ENCODE measurements at regions not wholly inside any gene's neighbourhood (a gene's known extent, or its start where the extent isn't known, plus 50 kb on each side); places are given as distances from the start of the nearest gene placed in this dataset.

- Histone ChIP-seq H3K4me1 (ENCODE audit: control insufficient read depth, insufficient read depth, low read length) (peaks cover 20% of the 10 kb centered on the region), H3K9me3 (replicated peaks; ENCODE audit: low read length) (no peaks in the 10 kb centered on the region), H3K4me3 (ENCODE audit: low read length) (no peak overlapping the region), H3K4me2 (ENCODE audit: low read length) (no peak overlapping the region), H3K9ac (ENCODE audit: low read depth, low read length) (no peak overlapping the region), H3K36me3 (ENCODE audit: insufficient read depth, low read length) (no peaks in the 10 kb centered on the region), H3K27me3 (ENCODE audit: control insufficient read depth, insufficient read depth, low read length) (no peaks in the 10 kb centered on the region)
Measured at GRCh38 chr14:51575349-51576116, 76.2 kb upstream of the FRMD6 start.

- H3K9ac ChIP-seq (ENCODE audit: low read depth, low read length): no peak overlapping the region
- no peak overlapping the region for H3K4me3 ChIP-seq (ENCODE audit: low read length)
- no peaks in the 10 kb centered on the region for H3K36me3 ChIP-seq (ENCODE audit: insufficient read depth, low read length)
- no peaks in the 10 kb centered on the region for H3K9me3 ChIP-seq (replicated peaks; ENCODE audit: low read length)
- H3K4me1 ChIP-seq (ENCODE audit: control insufficient read depth, insufficient read depth, low read length): peaks cover 25% of the 10 kb centered on the region
- H3K4me2 ChIP-seq (ENCODE audit: low read length): no peak overlapping the region
- no peaks in the 10 kb centered on the region for H3K27me3 ChIP-seq (ENCODE audit: control insufficient read depth, insufficient read depth, low read length)
Measured at GRCh38 chr14:51576117-51576430, 75.6 kb upstream of the FRMD6 start.

GRCh38 chr14:51576879-51577278 lies 74.8 kb upstream of the FRMD6 start:
- Histone ChIP-seq H3K4me3 (ENCODE audit: low read length) (no peak overlapping the region), H3K9ac (ENCODE audit: low read depth, low read length) (no peak overlapping the region), H3K4me1 (ENCODE audit: control insufficient read depth, insufficient read depth, low read length) (peaks cover 33% of the 10 kb centered on the region), H3K36me3 (ENCODE audit: insufficient read depth, low read length) (no peaks in the 10 kb centered on the region), H3K4me2 (ENCODE audit: low read length) (peak overlapping the region; percentile 21), H3K9me3 (replicated peaks; ENCODE audit: low read length) (no peaks in the 10 kb centered on the region), H3K27me3 (ENCODE audit: control insufficient read depth, insufficient read depth, low read length) (no peaks in the 10 kb centered on the region)

GRCh38 chr14:51578853-51579252 lies 72.9 kb upstream of the FRMD6 start:
- Histone ChIP-seq H3K4me3 (ENCODE audit: low read length) (no peak overlapping the region), H3K9me3 (replicated peaks; ENCODE audit: low read length) (no peaks in the 10 kb centered on the region), H3K27me3 (ENCODE audit: control insufficient read depth, insufficient read depth, low read length) (no peaks in the 10 kb centered on the region), H3K4me2 (ENCODE audit: low read length) (no peak overlapping the region), H3K9ac (ENCODE audit: low read depth, low read length) (no peak overlapping the region), H3K4me1 (ENCODE audit: control insufficient read depth, insufficient read depth, low read length) (peaks cover 41% of the 10 kb centered on the region), H3K36me3 (ENCODE audit: insufficient read depth, low read length) (no peaks in the 10 kb centered on the region)

- peak overlapping the region; percentile 41 for H3K4me2 ChIP-seq (ENCODE audit: low read length)
- no peak overlapping the region for H3K9ac ChIP-seq (ENCODE audit: low read depth, low read length)
- no peaks in the 10 kb centered on the region for H3K9me3 ChIP-seq (replicated peaks; ENCODE audit: low read length)
- H3K27me3 ChIP-seq (ENCODE audit: control insufficient read depth, insufficient read depth, low read length): no peaks in the 10 kb centered on the region
- H3K4me1 ChIP-seq (ENCODE audit: control insufficient read depth, insufficient read depth, low read length): peaks cover 38% of the 10 kb centered on the region
- H3K36me3 ChIP-seq (ENCODE audit: insufficient read depth, low read length): no peaks in the 10 kb centered on the region
- H3K4me3 ChIP-seq (ENCODE audit: low read length): peak overlapping the region; percentile 0
Measured at GRCh38 chr14:51581017-51581881, 70.5 kb upstream of the FRMD6 start.

- Histone ChIP-seq H3K36me3 (ENCODE audit: insufficient read depth, low read length) (no peaks in the 10 kb centered on the region), H3K4me3 (ENCODE audit: low read length) (no peak overlapping the region), H3K9me3 (replicated peaks; ENCODE audit: low read length) (no peaks in the 10 kb centered on the region), H3K4me2 (ENCODE audit: low read length) (no peak overlapping the region), H3K9ac (ENCODE audit: low read depth, low read length) (no peak overlapping the region), H3K27me3 (ENCODE audit: control insufficient read depth, insufficient read depth, low read length) (no peaks in the 10 kb centered on the region), H3K4me1 (ENCODE audit: control insufficient read depth, insufficient read depth, low read length) (peaks cover 26% of the 10 kb centered on the region)
Measured at GRCh38 chr14:51582437-51582836, 69.3 kb upstream of the FRMD6 start.

- no peaks in the 10 kb centered on the region for H3K36me3 ChIP-seq (ENCODE audit: insufficient read depth, low read length)
- H3K4me2 ChIP-seq (ENCODE audit: low read length): no peak overlapping the region
- no peaks in the 10 kb centered on the region for H3K27me3 ChIP-seq (ENCODE audit: control insufficient read depth, insufficient read depth, low read length)
- H3K4me1 ChIP-seq (ENCODE audit: control insufficient read depth, insufficient read depth, low read length): peaks cover 22% of the 10 kb centered on the region
- H3K9me3 ChIP-seq (replicated peaks; ENCODE audit: low read length): no peaks in the 10 kb centered on the region
- H3K9ac ChIP-seq (ENCODE audit: low read depth, low read length): no peak overlapping the region
- H3K4me3 ChIP-seq (ENCODE audit: low read length): no peak overlapping the region
Measured at GRCh38 chr14:51585055-51585454, 66.7 kb upstream of the FRMD6 start.

GRCh38 chr14:51592836-51593235 lies 58.9 kb upstream of the FRMD6 start:
- H3K4me2 ChIP-seq (ENCODE audit: low read length): no peak overlapping the region
- H3K27me3 ChIP-seq (ENCODE audit: control insufficient read depth, insufficient read depth, low read length): no peaks in the 10 kb centered on the region
- H3K4me3 ChIP-seq (ENCODE audit: low read length): no peak overlapping the region
- peaks cover 16% of the 10 kb centered on the region for H3K4me1 ChIP-seq (ENCODE audit: control insufficient read depth, insufficient read depth, low read length)
- no peaks in the 10 kb centered on the region for H3K36me3 ChIP-seq (ENCODE audit: insufficient read depth, low read length)
- no peak overlapping the region for H3K9ac ChIP-seq (ENCODE audit: low read depth, low read length)
- no peaks in the 10 kb centered on the region for H3K9me3 ChIP-seq (replicated peaks; ENCODE audit: low read length)

- H3K27me3 ChIP-seq (ENCODE audit: control insufficient read depth, insufficient read depth, low read length): no peaks in the 10 kb centered on the region
- no peak overlapping the region for H3K4me3 ChIP-seq (ENCODE audit: low read length)
- H3K4me1 ChIP-seq (ENCODE audit: control insufficient read depth, insufficient read depth, low read length): peaks cover 20% of the 10 kb centered on the region
- H3K36me3 ChIP-seq (ENCODE audit: insufficient read depth, low read length): no peaks in the 10 kb centered on the region
- no peak overlapping the region for H3K4me2 ChIP-seq (ENCODE audit: low read length)
- no peaks in the 10 kb centered on the region for H3K9me3 ChIP-seq (replicated peaks; ENCODE audit: low read length)
- H3K9ac ChIP-seq (ENCODE audit: low read depth, low read length): no peak overlapping the region
Measured at GRCh38 chr14:51593397-51593796, 58.3 kb upstream of the FRMD6 start.

- Histone ChIP-seq H3K4me1 (ENCODE audit: control insufficient read depth, insufficient read depth, low read length) (peaks cover 36% of the 10 kb centered on the region), H3K9me3 (replicated peaks; ENCODE audit: low read length) (no peaks in the 10 kb centered on the region), H3K4me2 (ENCODE audit: low read length) (no peak overlapping the region), H3K36me3 (ENCODE audit: insufficient read depth, low read length) (no peaks in the 10 kb centered on the region), H3K27me3 (ENCODE audit: control insufficient read depth, insufficient read depth, low read length) (no peaks in the 10 kb centered on the region), H3K4me3 (ENCODE audit: low read length) (no peak overlapping the region), H3K9ac (ENCODE audit: low read depth, low read length) (no peak overlapping the region)
Measured at GRCh38 chr14:51595881-51596455, 55.7 kb upstream of the FRMD6 start.

GRCh38 chr14:51596488-51597117 lies 55.1 kb upstream of the FRMD6 start:
- Histone ChIP-seq H3K9ac (ENCODE audit: low read depth, low read length) (no peak overlapping the region), H3K36me3 (ENCODE audit: insufficient read depth, low read length) (no peaks in the 10 kb centered on the region), H3K4me2 (ENCODE audit: low read length) (no peak overlapping the region), H3K27me3 (ENCODE audit: control insufficient read depth, insufficient read depth, low read length) (no peaks in the 10 kb centered on the region), H3K4me3 (ENCODE audit: low read length) (no peak overlapping the region), H3K4me1 (ENCODE audit: control insufficient read depth, insufficient read depth, low read length) (peaks cover 37% of the 10 kb centered on the region), H3K9me3 (replicated peaks; ENCODE audit: low read length) (no peaks in the 10 kb centered on the region)
